Cerebellar cortex (tissue), 1 donor: ENCODE measurements at regions not wholly inside any gene's neighbourhood (a gene's known extent, or its start where the extent isn't known, plus 50 kb on each side); places are given as distances from the start of the nearest gene placed in this dataset.
A peak's percentile ranks its signal among the peaks of the same experiment; 100 is the strongest.
"Not testable (repeated sequence)": the region's sequence is repeated elsewhere in the genome, so short reads cannot be mapped to it uniquely, and the experiment has no call there.

Experiments used
- DNase-seq: peaks from one replicate; pipeline ENCODE4 v3.0.0-alpha.2; 2015; ENCODE audit warnings: low spot score

GRCh38 chr10:85012305-85012704, 683.9 kb downstream of the CCSER2 start:
- DNase-seq, result peak; percentile 7

DNA sequence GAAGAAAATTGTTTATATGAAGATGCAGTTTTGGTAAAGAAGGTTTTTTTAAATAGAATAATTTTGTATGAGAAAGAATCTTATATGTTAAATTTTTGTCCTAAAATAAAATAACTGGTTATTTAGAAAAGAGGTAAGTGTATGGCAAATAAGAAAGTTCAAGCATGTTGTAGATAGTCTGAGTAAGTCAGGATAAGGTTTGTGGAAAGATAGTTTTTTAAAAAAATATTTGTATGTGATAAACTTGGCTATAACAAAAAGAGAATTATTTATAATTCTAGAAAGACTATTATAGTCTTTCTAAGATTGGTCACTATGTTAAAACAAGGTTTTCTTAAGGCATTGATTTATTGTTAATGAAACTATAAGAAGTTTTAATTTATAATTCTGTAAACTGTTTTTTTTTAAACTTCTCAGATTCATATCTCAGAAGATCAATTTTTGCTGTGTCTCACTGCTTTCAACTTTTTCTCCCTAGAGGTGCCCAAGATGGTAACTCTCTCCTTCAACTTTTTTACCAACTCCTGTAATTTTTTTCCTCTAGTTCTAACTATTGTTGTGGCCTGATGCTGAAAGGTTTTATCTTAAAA, 698.6 kb downstream of the CCSER2 start:
- no peak for DNase-seq

DNA sequence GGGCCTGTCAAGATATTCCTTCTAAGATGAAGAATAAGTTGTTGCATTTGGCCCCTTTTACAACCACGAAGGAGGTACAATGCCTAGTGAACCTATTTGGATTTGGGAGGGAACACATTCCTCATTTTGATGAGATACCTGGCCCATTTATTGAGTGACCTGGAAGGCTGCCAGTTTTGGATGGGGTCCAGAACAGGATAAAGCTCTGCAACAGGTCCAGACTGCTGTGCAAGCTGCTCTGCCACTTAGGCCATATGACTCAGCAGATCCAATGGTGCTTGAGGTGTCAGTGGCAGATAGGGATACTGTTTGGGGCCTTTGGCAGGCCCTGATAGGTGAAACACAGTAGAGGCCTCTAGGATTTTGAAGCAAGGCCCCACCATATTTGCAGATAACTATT, 704.6 kb downstream of the CCSER2 start:
- DNase-seq, result no peak

DNA sequence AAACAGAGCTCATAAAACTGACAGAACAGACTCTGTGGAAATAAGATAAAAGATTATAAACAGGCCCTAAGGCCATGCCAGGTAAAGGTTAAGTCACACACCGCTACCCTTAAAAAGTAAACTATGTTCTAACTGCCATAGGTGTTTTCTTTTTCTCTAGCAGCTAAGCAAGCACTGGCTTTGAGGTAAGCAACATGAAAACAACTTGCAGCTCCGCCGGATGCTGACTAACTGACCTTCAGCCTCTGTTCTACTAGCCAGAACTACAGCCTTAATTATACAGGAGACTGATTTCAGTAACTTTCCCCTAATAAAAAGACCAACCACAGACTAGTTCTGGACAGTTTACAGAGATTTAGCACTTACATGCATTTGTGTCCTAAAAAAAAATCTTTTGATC, 708.3 kb downstream of the CCSER2 start:
- no peak for DNase-seq

- no peak for DNase-seq
Observed at GRCh38 chr10:85039311-85039710, 710.9 kb downstream of the CCSER2 start.

DNA sequence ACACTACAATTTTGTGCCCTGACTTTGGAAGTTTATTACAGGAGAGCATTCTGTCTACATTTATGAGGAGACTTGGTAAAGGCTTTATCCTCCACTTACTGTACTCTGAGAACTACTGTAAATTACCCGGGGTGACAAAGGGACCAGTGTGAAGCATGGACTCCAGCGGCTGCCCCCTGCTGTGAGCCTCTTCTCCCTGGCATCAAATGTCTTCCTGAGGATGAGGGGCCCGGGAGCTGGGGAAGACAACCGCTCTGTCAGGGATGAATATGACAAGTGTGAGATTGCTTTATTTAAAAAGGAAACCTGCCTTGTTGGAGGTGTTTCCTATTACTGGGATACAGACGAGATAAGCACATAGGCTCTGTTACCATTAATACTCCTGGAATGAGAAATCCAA, 714.8 kb downstream of the CCSER2 start:
- DNase-seq, result no peak

- no peak for DNase-seq
Observed at GRCh38 chr10:85045046-85045445, 716.7 kb downstream of the CCSER2 start.

- no peak for DNase-seq
Observed at GRCh38 chr10:85047170-85047834, 718.9 kb downstream of the CCSER2 start.

DNA sequence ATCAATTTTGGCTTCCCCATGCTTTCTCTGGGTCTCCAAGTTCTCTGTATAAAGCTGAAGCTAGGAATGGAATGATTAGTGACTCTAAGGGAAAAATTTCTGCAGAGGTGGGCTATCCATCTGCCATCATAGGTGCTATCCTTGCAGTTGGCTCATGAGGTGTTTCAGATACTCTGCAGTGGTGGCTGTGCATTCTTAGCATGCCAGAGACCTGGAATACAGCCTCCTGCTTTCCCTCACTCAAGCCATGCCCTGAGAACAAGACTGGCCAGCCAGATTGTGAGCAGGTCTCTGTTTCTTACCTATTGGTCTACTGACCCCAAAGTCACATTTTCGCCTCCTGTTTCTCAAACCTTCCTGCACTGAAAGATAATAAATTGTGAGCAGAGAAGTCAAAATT, 719.6 kb downstream of the CCSER2 start:
- DNase-seq, result no peak

DNA sequence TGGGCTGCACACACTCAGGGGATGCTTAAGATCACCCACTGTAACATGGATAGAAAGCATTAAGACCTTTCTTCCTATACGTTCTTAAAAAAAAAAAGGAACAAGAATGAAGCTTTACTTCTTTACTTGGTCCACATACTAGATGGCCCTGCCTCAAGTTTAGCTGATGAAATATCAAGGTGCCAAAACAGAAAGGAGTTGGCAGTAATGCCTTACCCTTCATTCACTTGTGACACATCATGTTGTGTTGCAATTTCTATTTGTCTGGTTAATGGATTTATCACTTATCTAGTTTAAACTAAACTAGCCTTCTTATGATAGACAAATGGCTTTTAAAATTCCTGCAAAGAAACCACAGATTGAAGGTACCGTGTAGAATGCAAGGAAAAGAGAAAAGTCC, 720.3 kb downstream of the CCSER2 start:
- no peak for DNase-seq

GRCh38 chr10:85060944-85061343, 732.6 kb downstream of the CCSER2 start:
- DNase-seq, result no peak

GRCh38 chr10:85061401-85061800, 733.0 kb downstream of the CCSER2 start:
- no peak for DNase-seq

DNA sequence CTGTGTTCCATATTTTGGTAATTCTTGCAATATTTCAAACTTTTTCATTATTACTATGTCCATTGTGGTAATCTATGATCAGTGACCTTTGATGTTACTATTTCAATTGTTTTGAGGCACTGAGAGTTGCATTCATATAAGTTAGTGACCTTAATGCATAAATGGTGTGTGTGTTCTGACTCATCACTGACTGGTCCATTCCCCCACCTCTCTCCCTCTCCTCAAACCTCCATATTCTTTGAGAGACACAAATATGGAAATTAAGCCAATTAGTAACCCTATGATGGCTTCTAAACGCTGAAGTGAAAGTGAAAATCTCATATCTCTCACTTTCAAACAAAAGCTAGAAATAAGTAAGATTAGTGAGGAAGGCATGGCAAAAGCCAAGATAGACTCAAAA, 739.6 kb downstream of the CCSER2 start:
- DNase-seq, result no peak

- DNase-seq, result no peak
Observed at GRCh38 chr10:85080934-85081333, 752.5 kb downstream of the CCSER2 start.

DNA sequence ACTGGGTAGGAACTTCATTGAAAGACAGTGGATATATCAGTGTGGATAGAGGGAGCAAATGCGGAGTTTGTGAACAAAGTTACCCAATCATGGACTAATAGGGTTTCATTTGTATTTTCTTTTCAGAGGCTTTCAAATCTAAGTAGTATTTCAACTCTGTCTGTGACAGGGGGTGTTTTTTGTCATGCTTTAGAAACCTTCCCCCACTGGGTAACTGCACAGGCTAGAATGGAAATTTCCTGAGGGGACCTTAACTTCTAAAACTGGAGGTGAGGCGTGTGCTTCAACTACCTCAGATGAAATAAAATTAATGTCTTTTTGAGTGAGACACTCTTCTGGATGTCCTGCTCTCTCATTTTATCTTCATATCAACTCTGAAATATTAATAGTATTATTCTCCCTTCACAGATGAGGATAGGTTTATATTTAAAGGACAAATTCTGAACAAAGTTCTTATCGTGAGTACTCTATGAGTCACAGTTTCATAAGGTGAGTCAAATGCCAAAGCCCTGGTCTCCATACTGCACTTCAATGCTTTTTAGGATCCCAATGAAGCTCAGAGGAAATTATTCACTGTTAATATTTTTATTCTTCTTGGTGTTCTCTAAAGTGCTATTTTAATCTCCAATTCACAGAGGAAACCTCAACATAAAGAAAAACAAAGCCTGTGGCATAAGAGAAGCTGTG, 770.6 kb downstream of the CCSER2 start:
- no peak for DNase-seq

DNA sequence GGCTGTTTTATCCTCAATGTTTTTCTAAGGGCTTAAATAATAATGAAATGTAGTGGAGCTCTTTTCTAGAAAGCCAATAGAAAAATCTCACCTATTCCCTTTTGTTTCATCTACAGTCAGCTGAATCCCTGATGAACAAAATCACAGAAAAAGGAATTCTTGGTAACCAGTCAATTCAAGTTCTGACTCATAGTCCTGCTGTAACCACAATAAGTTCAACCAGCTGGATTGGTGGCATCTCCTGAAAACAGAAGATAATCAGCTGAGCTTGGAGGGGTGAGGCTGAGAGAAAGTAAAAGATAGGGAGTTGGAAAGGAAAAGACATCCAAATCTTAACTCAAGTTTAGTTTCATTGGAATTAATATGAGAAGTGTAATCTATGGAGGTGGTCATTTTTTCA, 772.1 kb downstream of the CCSER2 start:
- DNase-seq, result no peak

- DNase-seq, result no peak
Observed at GRCh38 chr10:85105614-85106255, 777.3 kb downstream of the CCSER2 start.

DNA sequence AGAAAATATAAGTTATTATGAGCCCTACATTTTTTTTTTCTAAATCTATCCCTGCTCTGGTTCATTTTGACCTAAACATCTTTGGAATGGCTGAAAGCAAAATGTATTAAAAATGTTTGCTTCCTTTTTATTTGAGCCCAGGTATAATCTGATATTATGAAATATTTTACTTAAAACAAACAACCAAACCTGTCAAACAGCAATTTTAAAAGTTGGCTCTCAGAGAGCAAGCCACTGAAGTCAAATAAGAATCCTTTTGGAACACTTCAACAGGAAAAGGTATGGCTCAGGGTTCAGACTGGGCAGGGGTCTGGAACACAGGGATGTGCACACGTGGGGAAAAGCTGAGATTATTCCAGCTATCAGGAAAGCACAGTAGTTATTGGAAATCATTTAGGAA, 782.9 kb downstream of the CCSER2 start:
- no peak for DNase-seq

- DNase-seq, result peak; percentile 13
Observed at GRCh38 chr10:85124603-85125051, 796.2 kb downstream of the CCSER2 start.

DNA sequence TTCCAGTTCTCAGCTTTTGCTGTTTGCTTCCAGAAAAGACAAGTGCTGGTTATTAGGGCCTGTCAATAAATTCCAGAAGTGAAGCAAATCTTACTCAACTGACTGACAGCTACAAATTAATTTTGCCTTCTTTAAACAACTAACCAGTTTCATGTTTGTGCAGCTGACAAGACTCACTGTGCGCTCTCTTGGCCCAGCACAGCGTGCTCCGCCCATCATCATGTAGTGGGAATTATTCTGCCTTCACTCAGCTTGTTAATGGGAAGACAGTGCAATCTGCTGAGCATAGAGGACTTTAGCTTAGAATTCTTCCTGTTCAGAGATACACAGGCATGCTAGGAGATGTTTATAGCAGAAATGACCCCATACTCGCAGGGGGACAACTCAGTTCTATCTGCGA, 808.9 kb downstream of the CCSER2 start:
- no peak for DNase-seq

DNA sequence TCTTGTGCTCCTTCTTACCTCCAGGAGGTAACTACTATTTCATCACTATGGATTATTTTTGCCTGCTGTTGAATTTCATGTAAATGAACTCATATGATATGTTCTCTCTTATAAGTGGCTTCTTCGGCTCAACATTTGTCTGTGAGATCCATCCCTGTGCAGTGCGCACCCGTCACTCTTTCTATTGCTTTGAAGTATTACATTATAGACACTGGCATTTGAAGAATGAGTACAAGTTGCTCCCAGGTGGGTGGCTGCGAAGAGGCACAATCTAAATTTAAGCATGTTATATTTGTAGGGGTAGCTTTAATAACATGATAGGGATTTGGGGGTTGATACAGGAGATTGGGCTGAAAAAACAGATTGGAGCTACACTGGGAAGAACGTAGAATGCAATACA, 809.7 kb downstream of the CCSER2 start:
- no peak for DNase-seq

GRCh38 chr10:85139124-85139523, 810.7 kb downstream of the CCSER2 start:
- no peak for DNase-seq

DNA sequence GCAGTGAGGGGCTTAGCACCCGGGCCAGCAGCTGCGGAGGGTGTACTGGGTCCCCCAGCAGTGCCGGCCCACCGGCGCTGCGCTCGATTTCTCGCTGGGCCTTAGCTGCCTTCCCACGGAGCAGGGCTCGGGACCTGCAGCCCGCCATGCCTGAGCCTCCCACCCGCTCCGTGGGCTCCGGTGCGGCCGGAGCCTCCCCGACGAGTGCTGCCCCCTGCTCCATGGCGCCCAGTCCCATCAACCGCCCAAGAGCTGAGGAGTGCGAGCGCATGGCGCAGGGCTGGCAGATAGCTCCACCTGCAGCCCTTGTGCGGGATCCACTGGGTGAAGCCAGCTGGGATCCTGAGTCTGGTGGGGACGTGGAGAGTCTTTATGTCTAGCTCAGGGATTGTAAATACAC, 813.1 kb downstream of the CCSER2 start:
- DNase-seq, result not testable (repeated sequence)
